ENCODE measurements at regions not wholly inside any gene's neighbourhood (a gene's known extent, or its start where the extent isn't known, plus 50 kb on each side); places are given as distances from the start of the nearest gene placed in this dataset.

DNA sequence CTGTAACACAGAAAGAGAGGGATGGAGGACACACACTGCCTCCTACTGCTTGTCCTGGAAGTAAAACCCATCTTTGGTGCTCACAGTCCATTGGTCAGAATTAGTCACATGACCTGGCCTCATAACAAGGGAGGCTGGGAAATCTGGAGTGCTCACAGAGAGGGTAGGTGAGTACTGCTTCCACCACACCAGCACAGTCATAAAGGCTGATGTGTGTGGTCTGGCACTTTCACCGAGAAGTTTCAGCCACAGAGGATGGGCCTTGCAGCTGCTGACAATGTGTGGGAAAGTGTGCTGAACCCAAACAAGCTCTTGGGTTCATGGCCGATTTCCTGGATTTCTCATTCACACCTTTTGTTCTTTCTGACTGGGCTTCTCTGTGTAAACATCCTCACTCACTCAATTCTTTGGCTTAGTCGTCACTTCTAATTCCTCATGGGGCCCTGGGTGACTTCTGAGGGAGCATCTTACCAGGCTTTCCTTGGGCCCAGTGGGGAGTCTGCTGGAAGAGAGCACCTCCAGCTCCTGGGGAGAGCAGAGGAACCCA is 100.7 kb downstream of the ASB7 start:
- TF ChIP-seq, protein P1, sequence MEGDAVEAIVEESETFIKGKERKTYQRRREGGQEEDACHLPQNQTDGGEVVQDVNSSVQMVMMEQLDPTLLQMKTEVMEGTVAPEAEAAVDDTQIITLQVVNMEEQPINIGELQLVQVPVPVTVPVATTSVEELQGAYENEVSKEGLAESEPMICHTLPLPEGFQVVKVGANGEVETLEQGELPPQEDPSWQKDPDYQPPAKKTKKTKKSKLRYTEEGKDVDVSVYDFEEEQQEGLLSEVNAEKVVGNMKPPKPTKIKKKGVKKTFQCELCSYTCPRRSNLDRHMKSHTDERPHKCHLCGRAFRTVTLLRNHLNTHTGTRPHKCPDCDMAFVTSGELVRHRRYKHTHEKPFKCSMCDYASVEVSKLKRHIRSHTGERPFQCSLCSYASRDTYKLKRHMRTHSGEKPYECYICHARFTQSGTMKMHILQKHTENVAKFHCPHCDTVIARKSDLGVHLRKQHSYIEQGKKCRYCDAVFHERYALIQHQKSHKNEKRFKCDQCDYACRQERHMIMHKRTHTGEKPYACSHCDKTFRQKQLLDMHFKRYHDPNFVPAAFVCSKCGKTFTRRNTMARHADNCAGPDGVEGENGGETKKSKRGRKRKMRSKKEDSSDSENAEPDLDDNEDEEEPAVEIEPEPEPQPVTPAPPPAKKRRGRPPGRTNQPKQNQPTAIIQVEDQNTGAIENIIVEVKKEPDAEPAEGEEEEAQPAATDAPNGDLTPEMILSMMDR (tag by site-specific recombination; IDR thresholded peaks at IDR 0.05), result no peak
- TF ChIP-seq, protein P2, sequence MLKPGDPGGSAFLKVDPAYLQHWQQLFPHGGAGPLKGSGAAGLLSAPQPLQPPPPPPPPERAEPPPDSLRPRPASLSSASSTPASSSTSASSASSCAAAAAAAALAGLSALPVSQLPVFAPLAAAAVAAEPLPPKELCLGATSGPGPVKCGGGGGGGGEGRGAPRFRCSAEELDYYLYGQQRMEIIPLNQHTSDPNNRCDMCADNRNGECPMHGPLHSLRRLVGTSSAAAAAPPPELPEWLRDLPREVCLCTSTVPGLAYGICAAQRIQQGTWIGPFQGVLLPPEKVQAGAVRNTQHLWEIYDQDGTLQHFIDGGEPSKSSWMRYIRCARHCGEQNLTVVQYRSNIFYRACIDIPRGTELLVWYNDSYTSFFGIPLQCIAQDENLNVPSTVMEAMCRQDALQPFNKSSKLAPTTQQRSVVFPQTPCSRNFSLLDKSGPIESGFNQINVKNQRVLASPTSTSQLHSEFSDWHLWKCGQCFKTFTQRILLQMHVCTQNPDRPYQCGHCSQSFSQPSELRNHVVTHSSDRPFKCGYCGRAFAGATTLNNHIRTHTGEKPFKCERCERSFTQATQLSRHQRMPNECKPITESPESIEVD (tag by site-specific recombination; IDR thresholded peaks at IDR 0.05), result no peak
- TF ChIP-seq, protein P3, sequence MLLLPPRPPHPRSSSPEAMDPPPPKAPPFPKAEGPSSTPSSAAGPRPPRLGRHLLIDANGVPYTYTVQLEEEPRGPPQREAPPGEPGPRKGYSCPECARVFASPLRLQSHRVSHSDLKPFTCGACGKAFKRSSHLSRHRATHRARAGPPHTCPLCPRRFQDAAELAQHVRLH (tag by site-specific recombination; IDR thresholded peaks at IDR 0.05), result no peak
- TF ChIP-seq FEZF1 (tag by site-specific recombination; IDR thresholded peaks at IDR 0.05), result no peak
- TF ChIP-seq ZNF530 (tag by site-specific recombination; IDR thresholded peaks at IDR 0.05; ENCODE audit: low read depth), result no peak
- TF ChIP-seq, protein P4, sequence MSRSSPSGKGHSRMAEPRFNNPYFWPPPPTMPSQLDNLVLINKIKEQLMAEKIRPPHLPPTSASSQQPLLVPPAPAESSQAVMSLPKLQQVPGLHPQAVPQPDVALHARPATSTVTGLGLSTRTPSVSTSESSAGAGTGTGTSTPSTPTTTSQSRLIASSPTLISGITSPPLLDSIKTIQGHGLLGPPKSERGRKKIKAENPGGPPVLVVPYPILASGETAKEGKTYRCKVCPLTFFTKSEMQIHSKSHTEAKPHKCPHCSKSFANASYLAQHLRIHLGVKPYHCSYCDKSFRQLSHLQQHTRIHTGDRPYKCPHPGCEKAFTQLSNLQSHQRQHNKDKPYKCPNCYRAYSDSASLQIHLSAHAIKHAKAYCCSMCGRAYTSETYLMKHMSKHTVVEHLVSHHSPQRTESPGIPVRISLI (tag by site-specific recombination; IDR thresholded peaks at IDR 0.05), result no peak
- TF ChIP-seq ZSCAN16 (tag by site-specific recombination; IDR thresholded peaks at IDR 0.05), result no peak
- TF ChIP-seq ZNF837 (tag by site-specific recombination; IDR thresholded peaks at IDR 0.05), result no peak
- no peak for TF ChIP-seq KLF9 (tag by site-specific recombination; IDR thresholded peaks at IDR 0.05; ENCODE audit: low read depth)
- no peak for TF ChIP-seq ZNF239 (tag by site-specific recombination; IDR thresholded peaks at IDR 0.05)

All from HEK293 (cell line).